ENCODE measurements at regions not wholly inside any gene's neighbourhood (a gene's known extent, or its start where the extent isn't known, plus 50 kb on each side); places are given as distances from the start of the nearest gene placed in this dataset.
A peak's percentile ranks its signal among the peaks of the same experiment; 100 is the strongest.

GRCh38 chr10:10438335-10439100, 579.2 kb upstream of the CELF2 start:
- Histone ChIP-seq H3K4me3 (ENCODE audit: low read length in 3 of 3) (no peak overlapping the region), H3K9ac (ENCODE audit: low read length in 3 of 3) (no peak overlapping the region), H3K27me3 (ENCODE audit: control insufficient read depth, insufficient read depth, low read length) (no peaks in the 10 kb centered on the region), H3K27ac (ENCODE audit: low read depth in 2 of 2, low read length in 2 of 2) (no peak overlapping the region), H3K9me3 (ENCODE audit: control insufficient read depth in 2 of 3, insufficient read depth in 1 of 3, low read length in 3 of 3) (no peaks in the 10 kb centered on the region), H3K36me3 (ENCODE audit: control insufficient read depth in 2 of 3, insufficient read depth in 3 of 3, low read length in 3 of 3) (no peaks in the 10 kb centered on the region), H3K4me1 (ENCODE audit: control insufficient read depth in 2 of 3, insufficient read depth in 2 of 3, low read depth in 1 of 3, low read length in 3 of 3) (no peaks in the 10 kb centered on the region)
- TF ChIP-seq CTCF (IDR thresholded peaks at IDR 0.05; ENCODE audit: borderline replicate concordance, extremely low read depth, insufficient read depth) = no peak
- intact Hi-C loops (cut with DNase I) = no loop called here
- DNase-seq (peak in 2 of 5 donors; percentile 5 to 8), FAIRE-seq (no peak)

- FAIRE-seq (no peak), DNase-seq (no peak)
- Histone ChIP-seq H3K9me3 (ENCODE audit: control insufficient read depth in 2 of 3, insufficient read depth in 1 of 3, low read length in 3 of 3) (no peaks in the 10 kb centered on the region), H3K4me1 (ENCODE audit: control insufficient read depth in 2 of 3, insufficient read depth in 2 of 3, low read depth in 1 of 3, low read length in 3 of 3) (no peaks in the 10 kb centered on the region), H3K36me3 (ENCODE audit: control insufficient read depth in 2 of 3, insufficient read depth in 3 of 3, low read length in 3 of 3) (no peaks in the 10 kb centered on the region), H3K27me3 (ENCODE audit: control insufficient read depth, insufficient read depth, low read length) (no peaks in the 10 kb centered on the region), H3K9ac (ENCODE audit: low read length in 3 of 3) (no peak overlapping the region), H3K27ac (ENCODE audit: low read depth in 2 of 2, low read length in 2 of 2) (no peak overlapping the region), H3K4me3 (ENCODE audit: low read length in 3 of 3) (no peak overlapping the region)
- intact Hi-C loops (cut with DNase I) = no loop called here
- TF ChIP-seq CTCF (IDR thresholded peaks at IDR 0.05; ENCODE audit: borderline replicate concordance, extremely low read depth, insufficient read depth) = no peak
These were observed 560.8 kb upstream of the CELF2 start for GRCh38 chr10:10456856-10457255.

- intact Hi-C loops (cut with DNase I) = no loop called here
- H3K9me3 ChIP-seq (ENCODE audit: control insufficient read depth in 2 of 3, insufficient read depth in 1 of 3, low read length in 3 of 3) = no peaks in the 10 kb centered on the region
- H3K9ac ChIP-seq (ENCODE audit: low read length in 3 of 3) = no peak overlapping the region
- H3K27ac ChIP-seq (ENCODE audit: low read depth in 2 of 2, low read length in 2 of 2) = no peak overlapping the region
- no peak for FAIRE-seq
- no peaks in the 10 kb centered on the region for H3K4me1 ChIP-seq (ENCODE audit: control insufficient read depth in 2 of 3, insufficient read depth in 2 of 3, low read depth in 1 of 3, low read length in 3 of 3)
- no peak for DNase-seq
- H3K36me3 ChIP-seq (ENCODE audit: control insufficient read depth in 2 of 3, insufficient read depth in 3 of 3, low read length in 3 of 3) = no peaks in the 10 kb centered on the region
- H3K4me3 ChIP-seq (ENCODE audit: low read length in 3 of 3) = no peak overlapping the region
- no peaks in the 10 kb centered on the region for H3K27me3 ChIP-seq (ENCODE audit: control insufficient read depth, insufficient read depth, low read length)
- no peak for TF ChIP-seq CTCF (IDR thresholded peaks at IDR 0.05; ENCODE audit: borderline replicate concordance, extremely low read depth, insufficient read depth)
These were observed 557.2 kb upstream of the CELF2 start for GRCh38 chr10:10460451-10460850.

All from kidney (tissue), 13 donors.